A172 (cell line): ENCODE measurements at regions not wholly inside any gene's neighbourhood (a gene's known extent, or its start where the extent isn't known, plus 50 kb on each side); places are given as distances from the start of the nearest gene placed in this dataset.
"Not testable (repeated sequence)": the region's sequence is repeated elsewhere in the genome, so short reads cannot be mapped to it uniquely, and the experiment has no call there.

Experiments used
- DNase-seq: peaks from one replicate; pipeline ENCODE4 v3.0.0-alpha.2; 2015; ENCODE audit warnings: low spot score

DNA sequence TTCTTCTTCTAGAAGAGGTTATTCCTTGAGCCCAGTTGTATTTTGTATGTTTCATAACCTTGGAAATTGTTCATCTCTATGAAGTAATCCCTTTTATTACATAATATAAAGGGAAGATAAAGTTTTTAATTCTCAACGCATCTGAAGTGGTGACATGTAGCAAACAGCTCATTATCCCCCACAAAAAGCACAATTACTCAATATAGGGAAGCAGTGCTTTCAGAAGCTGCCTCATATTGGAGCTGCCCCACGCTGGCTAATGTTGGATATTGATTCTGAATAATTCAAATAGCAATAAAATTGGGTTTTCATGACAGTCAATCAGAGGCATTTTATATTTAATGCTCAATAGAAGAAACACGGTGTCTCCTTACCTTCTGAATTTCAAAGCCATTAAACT is 604.3 kb upstream of the RBFOX1 start:
- no peak for DNase-seq

- no peak for DNase-seq
These were observed 606.0 kb upstream of the RBFOX1 start for GRCh38 chr16:6726621-6727020.

DNA sequence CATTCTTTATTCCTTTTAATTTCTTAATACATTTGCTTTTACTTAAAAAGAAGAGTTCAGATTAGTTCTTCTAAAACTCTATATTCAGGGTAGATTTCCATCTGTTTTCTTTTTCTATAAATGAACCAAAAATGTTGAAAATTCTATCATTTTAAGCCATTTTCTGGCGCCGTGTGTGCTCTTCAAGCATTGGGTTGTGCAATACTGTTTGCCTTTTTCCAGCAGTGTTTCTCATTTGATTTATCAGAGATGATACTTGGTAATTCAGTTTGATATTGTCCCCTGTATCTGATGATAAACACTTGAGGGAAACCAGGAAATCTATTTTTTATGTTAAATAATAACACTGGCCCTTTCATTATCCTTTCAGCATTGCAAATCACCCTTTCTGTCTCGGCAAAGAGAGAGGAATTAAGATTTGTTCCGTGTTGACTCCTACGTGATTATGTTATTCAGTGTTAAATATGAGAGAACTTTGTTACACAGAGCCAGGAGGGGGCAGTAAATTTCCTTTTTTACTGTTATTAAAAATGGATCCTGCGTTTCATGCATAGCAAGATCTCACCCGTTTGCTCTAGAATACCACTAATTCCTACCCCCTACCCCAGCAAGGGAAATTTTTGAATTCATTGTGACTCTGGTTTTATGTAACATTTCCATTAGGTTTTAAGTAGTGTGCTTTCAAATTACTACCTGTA is 606.9 kb upstream of the RBFOX1 start:
- DNase-seq = no peak

GRCh38 chr16:6725206-6725605 is 607.4 kb upstream of the RBFOX1 start:
- not testable (repeated sequence) for DNase-seq

DNA sequence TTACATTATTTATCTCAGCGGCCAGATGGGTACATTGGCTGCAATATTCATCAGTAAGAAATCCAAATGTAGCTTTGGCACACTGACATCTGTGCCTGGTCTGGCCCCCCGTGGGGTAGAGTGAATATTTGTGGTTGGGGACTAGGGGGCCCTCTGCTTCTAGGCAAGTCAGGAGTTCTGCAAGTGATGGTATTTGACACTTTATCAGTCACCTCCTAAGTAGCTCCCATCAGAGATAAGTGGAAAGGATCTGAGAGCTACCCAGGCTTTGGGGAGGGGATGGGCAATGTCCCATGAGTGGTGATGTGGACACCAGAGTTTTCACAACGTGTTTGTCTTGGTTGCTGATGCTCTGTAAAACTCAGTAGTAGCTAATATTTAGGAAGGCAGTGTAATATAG is 609.9 kb upstream of the RBFOX1 start:
- DNase-seq = no peak

DNA sequence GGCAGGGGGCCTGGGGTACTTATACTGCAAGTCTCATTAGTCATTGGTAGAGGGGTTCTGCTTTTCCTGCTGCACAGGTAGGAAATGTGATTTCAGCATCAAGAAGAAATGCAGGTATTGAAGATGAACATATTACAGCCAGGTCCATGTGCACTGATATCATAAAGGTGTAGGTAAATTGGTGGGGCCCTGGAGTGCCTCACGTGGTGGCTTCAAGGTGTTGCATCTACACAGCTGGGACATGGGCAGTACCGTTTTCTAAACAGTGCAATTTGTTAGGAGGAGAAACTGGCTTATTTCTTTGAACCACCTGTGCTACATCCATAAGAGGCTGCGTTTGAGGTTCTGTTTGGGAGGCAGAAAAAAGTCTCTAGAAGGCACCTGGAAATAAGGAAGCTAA is 618.1 kb upstream of the RBFOX1 start:
- no peak for DNase-seq

GRCh38 chr16:6709736-6710135 is 622.9 kb upstream of the RBFOX1 start:
- no peak for DNase-seq

- DNase-seq = no peak
These were observed 623.9 kb upstream of the RBFOX1 start for GRCh38 chr16:6708576-6709215.

DNA sequence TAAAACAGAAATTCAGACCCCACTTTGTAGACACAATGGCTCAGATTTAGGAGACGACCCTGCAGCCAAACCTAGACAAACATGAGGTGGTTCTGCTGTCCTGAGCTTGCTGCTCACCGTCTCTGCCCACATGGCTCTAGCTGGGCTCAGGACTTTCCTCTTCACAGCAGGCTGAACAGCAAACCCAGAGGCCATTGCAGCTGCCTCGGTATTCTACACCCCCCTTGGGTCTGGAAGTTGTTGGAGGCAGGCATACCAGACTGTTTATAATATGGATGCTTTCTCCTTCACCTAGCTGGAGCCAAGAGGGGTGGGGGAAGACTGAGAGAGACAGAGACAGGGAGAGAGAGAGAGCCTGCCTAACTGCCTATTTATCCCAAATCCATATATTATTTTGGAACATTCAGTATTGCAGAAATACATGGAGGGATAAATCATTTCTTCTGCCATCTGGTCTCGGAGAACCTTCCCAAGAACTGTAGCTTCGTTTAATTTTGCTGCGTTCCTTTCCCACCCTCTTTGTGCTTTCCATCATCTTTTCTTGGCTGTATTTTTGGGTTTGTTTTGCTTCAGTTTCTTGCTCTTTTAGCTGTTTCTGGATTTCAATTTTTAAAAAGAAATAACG is 628.2 kb upstream of the RBFOX1 start:
- no peak for DNase-seq

GRCh38 chr16:6701096-6701495 is 631.5 kb upstream of the RBFOX1 start:
- no peak for DNase-seq

- DNase-seq = no peak
These were observed 634.1 kb upstream of the RBFOX1 start for GRCh38 chr16:6698548-6698947.

GRCh38 chr16:6695666-6696065 is 637.0 kb upstream of the RBFOX1 start:
- no peak for DNase-seq

DNA sequence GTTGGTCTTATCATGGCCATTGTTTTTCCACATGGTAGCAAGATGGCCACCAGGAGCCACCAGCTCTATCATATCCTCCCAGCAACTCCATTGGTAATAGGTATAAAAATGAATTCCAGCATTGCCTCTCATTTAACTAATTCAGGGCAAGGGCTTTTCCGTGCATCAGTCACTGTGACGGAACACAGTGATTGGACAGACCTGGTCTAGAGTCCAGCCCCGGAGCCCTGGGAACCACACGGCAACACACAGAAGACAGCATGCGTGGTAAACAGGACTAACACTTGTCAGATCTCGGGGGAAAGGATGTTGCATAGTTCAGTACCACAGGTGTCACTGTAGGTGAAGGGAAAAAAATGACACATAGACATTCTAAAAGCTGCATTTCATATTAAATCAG is 638.0 kb upstream of the RBFOX1 start:
- no peak for DNase-seq

GRCh38 chr16:6693418-6693817 is 639.2 kb upstream of the RBFOX1 start:
- not testable (repeated sequence) for DNase-seq

DNA sequence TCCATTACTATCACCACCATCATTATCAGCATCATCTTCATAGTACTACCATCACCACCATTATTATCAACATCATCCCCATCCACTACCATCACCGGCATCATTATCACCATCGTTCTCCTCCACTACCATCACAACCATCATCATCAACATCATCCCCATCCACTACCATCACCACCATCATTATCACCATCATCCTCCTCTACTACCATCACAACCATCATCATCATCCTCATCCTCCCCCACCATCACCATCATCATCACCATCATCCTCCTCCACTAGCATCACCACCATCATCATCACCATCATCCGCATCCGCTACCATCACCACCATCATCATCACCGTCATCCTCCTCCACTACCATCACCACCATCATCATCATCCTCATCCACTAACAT is 639.8 kb upstream of the RBFOX1 start:
- no peak for DNase-seq

DNA sequence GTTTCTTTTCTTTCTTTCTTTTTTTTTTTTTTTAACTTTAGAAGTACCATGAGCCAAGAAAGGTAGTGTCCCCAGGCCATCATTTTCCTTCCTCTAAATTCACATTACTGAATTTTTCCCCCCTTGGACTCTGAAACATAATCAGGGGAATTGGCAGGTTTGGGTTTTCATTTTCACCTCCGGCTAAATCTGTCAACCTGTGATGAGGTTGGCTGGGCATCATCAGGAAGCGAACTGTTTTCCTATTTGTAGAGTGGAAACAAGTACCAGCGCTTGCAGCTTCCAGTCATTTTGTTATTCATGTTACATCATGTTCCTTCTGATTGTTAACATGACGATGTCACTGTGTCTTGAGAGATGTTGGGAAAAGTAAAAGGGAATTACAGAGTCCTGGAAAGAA is 641.9 kb upstream of the RBFOX1 start:
- no peak for DNase-seq

DNA sequence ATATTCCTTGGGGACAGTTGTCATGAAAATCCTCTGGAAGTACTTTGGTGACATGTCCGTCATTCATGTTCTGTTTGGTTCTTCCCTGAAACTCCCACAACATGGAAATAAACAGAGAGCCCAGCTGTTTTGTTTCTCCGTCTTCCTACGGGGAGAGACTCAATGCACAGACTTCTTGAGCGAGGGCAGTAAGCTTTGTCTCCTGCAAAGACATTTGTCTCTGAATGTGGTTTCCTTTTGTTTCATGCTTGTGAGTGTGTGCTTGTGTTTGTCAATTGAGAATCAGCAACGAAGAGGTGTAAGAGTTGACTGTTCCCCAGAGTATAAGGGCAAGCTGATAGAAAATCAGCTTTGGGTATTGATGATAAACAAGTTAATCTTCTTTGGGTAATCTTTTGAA is 643.0 kb upstream of the RBFOX1 start:
- no peak for DNase-seq

GRCh38 chr16:6687593-6687992 is 645.1 kb upstream of the RBFOX1 start:
- no peak for DNase-seq

DNA sequence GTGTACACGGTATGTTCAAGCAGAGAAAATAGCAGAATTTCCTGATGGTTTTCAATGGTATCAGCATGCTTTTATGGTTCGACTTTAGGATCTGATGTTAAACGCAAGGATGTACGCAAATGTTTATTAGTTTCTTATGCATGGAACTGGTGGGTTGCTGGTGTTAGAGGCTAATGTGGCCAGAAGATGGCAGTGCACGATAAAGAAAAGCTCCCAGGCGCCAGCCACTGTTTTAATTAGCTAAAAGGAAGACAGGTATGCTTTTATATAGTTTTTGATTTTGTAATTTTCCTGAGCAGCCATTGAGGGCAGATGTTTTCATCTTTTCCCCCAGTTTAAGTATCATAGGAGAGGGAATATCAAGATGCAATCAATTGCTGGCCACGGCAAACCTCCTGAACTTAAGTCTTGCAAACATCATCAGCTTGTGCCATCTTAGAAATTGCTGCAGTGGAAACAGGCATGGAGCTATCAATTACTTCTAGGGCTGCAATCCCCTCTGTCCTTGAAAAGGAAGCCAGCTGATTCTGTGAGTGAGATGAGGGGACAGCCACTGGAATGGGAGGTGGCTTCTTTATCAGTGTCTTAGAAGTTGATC is 648.5 kb upstream of the RBFOX1 start:
- peak; percentile 10 for DNase-seq

DNA sequence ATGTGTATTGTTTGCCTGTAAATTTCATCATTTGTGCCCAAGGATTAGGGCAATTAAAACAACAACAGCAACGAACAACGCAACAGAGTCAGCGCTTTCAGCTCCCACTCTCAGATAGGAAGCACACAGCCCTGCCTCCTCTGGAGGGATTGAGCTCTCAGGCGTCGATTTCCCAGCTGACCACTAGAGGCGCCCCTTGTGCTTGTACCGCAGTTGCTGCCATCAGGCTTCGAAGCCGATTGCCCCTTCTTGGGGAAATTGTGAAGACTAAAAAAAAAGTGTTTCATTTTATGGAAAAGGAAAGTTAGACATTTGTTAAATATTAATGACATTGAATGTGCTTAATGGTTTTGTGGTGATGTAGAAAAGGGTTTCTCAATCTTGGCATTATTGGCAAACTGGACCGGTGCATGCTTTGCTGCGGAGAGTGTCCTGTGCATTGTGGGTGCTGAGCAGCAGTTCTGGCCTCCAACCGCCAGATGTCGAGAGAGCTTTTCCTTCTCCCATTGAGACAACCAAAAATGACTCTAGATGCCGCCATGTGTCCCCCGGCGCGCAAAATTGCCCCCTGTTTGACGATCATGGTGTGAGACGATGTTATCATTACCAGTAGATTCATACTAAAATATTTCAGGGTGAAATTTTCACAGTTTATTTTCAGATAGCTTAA is 650.4 kb upstream of the RBFOX1 start:
- no peak for DNase-seq

GRCh38 chr16:6678586-6678985 is 654.1 kb upstream of the RBFOX1 start:
- DNase-seq = no peak

DNA sequence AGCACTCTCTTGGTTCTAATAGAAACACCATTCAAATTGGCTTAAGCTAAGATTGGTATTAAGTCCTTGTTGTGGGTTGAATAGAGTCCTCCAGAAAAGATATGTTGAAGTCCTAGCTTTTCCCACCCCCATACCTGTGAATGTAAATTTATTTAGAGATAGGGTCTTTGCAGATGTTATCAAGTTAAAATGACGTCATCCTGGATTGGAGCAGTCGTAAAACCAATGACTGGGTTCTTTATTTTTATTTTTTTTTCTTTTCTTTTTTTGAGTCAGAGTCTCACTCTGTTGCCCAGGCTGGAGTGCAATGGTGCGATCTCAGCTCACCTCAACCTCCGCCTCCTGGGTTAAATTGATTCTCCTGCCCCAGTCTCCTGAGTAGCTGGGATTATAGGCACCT is 658.6 kb upstream of the RBFOX1 start:
- no peak for DNase-seq
